HG02759 (cell line): ENCODE measurements at regions not wholly inside any gene's neighbourhood (a gene's known extent, or its start where the extent isn't known, plus 50 kb on each side); places are given as distances from the start of the nearest gene placed in this dataset.

Experiments used
- ATAC-seq: cut with Tn5 transposase; IDR thresholded peaks from one replicate; pipeline ENCODE4 v1.9.1; 2021; ENCODE audit warnings: mild to moderate bottlenecking, moderate library complexity; ENCODE audit not compliant: unreplicated experiment

GRCh38 chr4:174438711-174439110 lies 83.6 kb downstream of the HPGD start:
- ATAC-seq = no peak

DNA sequence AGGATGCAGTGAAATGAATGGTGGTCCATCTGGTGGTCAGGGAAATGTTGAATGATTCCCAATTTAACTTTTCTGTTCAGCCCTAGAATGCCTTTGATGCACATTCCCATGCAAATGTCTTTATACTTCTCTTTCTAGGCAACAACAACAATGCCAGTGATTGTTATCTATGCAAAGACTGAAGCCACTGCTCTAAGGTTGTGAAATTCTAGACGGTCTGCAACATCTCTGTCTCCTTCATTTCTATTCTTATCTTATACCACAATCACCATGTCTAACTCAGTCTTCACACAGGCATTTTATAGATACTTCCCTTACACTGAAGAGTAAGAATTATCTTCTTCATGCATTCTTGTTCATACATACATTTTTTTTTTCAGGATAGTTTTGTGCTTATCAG lies 84.5 kb downstream of the HPGD start:
- no peak for ATAC-seq

DNA sequence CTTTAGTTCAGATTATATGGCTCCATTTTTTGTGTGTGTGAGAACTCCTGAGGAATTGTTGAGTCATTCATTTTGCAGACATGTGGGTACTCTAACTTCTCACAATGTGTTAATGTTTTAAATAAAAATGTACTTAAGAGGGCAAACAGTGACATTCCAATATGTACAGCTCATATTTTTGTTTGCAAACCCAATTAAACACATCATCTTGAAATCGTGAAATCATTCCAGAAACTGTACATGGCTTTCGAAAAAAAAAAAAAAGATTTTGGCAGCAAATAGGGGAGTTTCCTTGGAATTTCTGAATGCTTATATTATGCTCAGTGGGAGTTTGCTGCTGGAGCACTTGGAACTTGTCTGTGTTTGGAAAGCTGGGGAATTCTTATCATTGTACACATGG lies 85.0 kb downstream of the HPGD start:
- ATAC-seq = no peak

GRCh38 chr4:174436377-174436776 lies 85.9 kb downstream of the HPGD start:
- ATAC-seq = no peak

GRCh38 chr4:174435974-174436373 lies 86.3 kb downstream of the HPGD start:
- ATAC-seq = no peak

DNA sequence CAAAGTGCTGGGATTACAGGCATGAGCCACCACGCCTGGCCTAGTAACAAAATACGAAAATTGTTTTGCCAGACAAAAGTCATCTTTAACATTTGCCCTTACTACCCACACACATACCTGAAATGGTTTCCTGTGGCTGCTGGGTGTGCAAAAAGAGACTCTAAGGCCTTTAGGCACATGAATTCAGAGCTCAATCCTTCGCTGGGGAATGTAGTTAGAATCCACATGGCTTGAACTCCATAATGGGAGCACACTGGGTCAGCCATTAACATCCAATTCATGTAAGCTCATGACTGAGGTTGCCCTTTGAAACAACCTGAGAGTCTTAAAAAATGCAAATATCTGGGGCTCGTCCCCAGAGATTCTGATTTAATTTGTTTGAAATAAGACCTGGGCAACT lies 87.8 kb downstream of the HPGD start:
- no peak for ATAC-seq

DNA sequence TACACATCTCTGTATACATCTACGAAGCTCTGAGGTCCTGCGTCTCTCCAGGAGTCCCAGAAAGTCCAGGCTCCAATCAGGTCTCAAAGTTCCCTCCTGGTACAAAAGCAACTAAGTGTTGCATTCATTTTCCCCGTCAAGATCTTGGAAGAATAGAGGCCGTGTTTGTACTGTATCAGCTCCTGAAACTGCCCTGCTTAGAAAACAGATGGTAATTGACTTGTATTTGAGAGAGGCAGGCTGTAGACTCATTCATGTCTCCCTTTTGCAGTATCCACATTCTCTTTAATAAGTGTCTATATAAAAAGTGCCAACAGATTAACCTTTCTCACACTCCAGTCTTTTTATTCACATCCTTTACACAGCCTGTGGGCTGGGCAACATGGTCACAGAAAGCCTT lies 91.7 kb downstream of the HPGD start:
- ATAC-seq = no peak

DNA sequence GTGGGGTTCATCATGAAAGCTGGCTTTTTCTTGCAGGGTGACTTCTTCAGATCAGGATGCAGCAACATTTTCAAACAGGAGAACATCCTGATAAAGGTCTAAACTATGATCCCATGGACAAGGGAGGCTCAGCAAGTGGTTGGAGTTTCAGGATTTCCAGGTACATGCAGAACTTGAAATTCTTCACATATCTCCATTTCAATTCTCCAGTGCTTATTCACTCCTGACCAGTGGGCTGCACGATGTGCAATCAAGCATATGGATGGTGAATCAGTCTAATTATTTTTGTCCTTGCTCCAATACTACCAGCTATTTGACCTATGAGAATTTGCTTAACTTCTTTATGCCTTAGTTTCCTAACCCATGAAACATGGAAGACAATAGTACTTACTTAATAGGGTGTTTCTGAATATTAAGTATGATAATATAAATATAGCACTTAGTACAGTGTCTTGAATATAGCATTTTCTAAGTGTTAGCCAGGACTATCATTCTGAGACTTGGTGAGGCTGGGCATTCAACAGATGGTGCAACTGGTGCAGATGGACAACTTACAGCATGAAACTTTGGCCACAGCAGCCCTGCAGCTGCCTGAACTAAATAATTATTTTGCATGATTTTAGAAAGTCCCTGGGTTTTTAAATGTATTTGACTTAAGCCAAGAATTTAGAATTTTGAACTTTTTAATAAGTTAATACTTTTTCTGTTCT lies 92.4 kb downstream of the HPGD start:
- no peak for ATAC-seq

DNA sequence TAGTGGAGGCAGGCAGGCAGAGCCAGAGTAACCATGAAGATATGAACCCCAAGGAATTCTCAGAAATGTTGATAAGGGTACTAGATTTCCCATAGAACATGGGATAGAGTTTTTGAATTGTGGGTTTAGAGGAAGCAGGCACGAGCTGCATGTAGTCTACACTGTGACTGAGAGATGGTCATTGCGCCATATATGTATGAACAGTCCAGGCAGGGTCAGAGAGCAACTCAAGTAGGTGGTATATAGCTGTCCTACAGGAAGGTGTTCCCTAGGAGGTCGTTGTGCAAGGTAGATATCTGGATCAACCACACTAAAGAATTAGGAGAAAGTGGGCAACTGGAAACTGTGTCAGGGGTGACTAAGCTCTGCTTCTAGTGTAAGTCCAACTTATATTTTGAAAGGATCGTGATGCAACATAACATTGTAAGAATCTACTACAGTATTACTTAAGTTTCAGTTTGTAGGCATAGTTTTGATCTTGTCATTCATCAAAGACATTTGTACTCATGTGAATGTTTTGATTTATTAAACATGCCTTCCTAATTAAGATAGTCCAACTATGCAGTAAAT lies 94.6 kb downstream of the HPGD start:
- ATAC-seq = no peak

DNA sequence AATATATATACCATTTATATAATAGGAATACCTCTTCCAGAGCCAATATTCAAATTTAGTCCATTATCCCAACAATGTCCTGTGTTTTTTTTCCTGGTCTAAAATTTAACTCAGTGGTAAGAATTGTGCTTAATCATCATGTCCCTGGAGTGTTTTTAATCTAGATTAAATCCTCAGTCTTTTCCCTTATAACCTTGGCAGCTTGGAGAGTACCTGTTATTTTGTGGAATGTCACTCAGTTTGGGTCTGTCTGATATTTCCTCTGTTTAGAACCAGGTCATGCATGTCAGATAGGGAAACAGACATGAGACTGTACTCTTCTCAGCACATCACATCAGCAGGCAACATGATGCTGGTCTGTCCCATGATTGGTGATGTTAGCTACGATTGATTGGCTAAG lies 96.6 kb downstream of the HPGD start:
- no peak for ATAC-seq

GRCh38 chr4:174423257-174423944 lies 98.9 kb downstream of the HPGD start:
- ATAC-seq = peak; percentile 76

DNA sequence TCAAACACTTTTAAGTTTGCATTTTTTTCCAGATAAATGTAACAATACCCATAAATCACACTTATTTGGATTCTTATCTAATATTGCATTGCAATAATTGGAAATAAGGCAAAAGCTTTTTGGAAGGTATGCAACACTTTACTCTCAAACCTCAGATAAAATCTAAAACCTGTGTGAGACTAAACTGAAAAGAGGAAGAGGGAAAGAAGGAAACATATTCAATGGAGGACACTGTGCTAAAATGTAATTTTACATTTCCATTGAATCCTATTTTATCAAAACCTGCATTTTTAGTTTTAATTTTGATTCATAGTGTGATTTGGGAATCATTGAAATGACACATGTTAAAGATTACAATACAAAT lies 99.4 kb downstream of the HPGD start:
- no peak for ATAC-seq

DNA sequence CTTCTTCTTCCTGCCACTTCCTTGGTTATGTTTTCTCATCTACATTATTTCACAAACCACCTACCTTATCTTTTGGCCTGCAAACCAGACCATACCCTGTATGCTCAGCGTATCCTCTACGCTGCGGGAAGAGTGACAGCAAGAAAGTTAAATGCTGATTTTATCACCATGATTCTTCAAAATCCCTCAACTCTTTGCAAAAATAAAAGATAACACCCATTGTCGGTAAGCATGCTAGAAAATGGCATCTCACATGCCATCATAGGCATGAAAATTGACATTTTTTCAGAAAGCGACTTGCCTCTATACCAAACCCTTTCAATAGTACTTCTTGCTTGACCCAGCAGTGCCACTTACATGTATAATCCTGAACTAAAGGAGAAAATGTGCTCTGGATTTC lies 102.0 kb downstream of the HPGD start:
- no peak for ATAC-seq

DNA sequence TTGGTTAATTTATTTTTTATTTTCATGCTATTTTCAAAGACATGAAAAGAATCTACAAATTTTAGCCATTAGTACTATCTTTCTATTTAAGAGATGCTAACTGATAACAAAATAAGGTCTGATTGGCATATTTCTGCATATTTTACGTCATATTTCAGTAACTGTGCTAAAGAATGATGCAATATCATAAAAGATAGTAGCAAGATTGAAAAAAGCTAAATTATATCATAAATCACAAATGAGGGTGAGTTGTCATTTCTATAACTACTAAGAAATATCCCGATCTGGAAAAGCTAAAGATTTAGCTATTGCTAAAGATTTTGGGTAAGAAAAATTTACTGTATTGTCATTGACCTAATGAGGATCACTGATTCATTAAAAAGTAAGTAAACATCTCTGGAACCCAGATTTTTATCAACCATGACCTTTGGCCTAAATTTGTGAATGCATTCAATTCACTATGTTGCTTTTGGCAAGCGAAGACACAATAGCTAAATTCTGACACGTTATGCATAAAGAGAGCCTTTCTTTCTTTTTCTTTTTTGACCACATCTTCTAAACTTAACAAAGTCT lies 103.6 kb downstream of the HPGD start:
- ATAC-seq = no peak

- no peak for ATAC-seq
Measured at GRCh38 chr4:174408841-174409552, 113.3 kb downstream of the HPGD start.

DNA sequence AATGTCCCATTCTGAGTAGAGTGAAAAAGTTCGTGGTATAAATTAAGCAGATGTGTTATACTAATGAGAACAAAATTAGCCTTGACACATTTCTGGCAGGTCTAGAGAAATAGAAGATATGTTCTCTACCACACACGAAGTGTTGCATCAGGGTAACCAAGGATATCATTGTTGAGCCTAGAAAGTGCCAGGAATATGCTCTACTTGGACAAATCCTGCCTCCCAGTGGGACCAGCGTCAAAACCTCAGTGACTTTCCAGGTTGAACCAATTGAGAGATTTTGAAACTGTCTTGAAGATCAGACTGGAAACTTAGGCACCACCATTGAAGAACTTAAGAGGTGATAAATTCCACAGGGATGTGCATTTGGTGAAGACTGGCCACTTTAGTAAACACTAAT lies 115.9 kb downstream of the HPGD start:
- no peak for ATAC-seq

- no peak for ATAC-seq
Measured at GRCh38 chr4:174405923-174406322, 116.4 kb downstream of the HPGD start.

DNA sequence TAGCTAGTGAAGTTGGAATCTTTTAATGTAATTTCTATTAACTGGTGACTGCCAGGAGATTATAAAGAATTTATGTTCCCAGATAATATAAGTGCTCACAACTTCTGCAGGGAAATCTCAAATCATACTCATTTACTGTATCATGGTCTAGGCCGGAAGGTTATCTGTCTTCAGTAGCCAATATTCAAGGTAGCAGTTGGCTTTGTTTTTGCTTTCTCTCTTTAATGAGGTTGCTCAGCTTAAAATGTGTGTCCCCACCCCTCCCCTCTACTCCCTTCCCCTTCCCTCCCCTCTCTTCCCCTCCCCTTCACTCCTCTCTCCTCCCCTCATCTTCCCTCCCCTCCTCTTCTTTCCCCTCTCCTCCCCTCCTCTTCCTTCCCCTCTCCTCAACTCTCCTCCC lies 117.6 kb downstream of the HPGD start:
- no peak for ATAC-seq

DNA sequence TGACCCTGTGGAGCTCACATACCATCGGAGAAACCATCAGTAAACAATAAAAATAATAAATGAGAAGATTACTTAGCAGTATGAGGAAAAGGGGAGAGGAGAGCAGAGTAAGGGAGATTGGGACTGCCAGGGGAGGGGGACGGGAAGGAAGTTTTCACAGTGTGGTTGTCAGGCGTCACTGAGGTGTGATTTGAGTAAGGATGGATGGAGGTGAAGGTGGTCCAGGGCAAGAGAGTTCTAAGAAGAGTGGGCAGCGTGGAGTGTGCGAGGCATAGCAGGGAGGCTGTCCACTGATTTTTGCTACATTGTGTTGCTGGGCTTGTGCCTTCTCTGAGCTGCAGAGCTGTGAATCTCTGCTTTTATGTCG lies 119.1 kb downstream of the HPGD start:
- no peak for ATAC-seq

- ATAC-seq = no peak
Measured at GRCh38 chr4:174402470-174403176, 118.9 kb downstream of the CEP44 start.
